ENCODE measurements at regions not wholly inside any gene's neighbourhood (a gene's known extent, or its start where the extent isn't known, plus 50 kb on each side); places are given as distances from the start of the nearest gene placed in this dataset.

DNA sequence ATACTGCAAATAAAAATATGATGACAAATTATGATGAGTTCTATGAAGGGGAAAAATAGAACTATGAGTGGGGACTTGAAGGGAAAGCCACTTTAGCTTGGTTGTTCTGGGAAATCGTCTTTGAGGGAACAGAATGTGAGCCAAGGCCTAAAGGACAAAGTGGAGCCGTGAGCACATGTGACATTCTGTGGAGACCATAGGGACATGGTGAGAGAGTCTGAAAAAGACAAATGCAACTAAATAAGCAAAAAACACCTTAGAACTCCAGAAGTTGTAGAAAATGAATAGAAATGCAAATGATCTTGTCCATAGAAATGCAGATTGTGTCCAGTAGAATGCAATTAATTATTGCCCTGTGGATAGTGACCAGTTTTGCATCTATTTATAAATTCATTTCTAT is 86.8 kb upstream of the ANKRD10 start:
- Histone ChIP-seq H3K9me3 (replicated peaks; ENCODE audit: control insufficient read depth, insufficient read depth, low read length) (no peaks in the 10 kb centered on the region), H3K4me1 (ENCODE audit: control insufficient read depth, extremely low read depth, insufficient read depth, low read length) (peaks cover 10% of the 10 kb centered on the region), H2AFZ (ENCODE audit: low read depth, low read length) (no peak overlapping the region), H3K4me2 (ENCODE audit: insufficient read depth, low read length) (no peak overlapping the region), H3K79me2 (ENCODE audit: control insufficient read depth, insufficient read depth, low read length) (no peaks in the 10 kb centered on the region), H3K9me1 (replicated peaks; ENCODE audit: control insufficient read depth, extremely low read depth, insufficient read depth, low read length) (no peaks in the 10 kb centered on the region), H4K20me1 (replicated peaks; ENCODE audit: control insufficient read depth, extremely low read depth, insufficient read depth, low read length) (no peaks in the 10 kb centered on the region), H3K4me3 (replicated peaks in 1 of 3; ENCODE audit: insufficient read depth in 1 of 3, low read depth in 1 of 3, low read length in 3 of 3) (no peak overlapping the region), H3K27ac (ENCODE audit: insufficient read depth, low read depth, low read length) (no peak overlapping the region), H3K9ac (replicated peaks; ENCODE audit: extremely low read depth, insufficient read depth, low read length) (no peak overlapping the region), H3K36me3 (ENCODE audit: control insufficient read depth in 2 of 2, extremely low read depth in 1 of 2, insufficient read depth in 2 of 2, low read length in 2 of 2) (no peaks in the 10 kb centered on the region), H3K27me3 (ENCODE audit: control insufficient read depth in 2 of 2, insufficient read depth in 2 of 2, low read length in 2 of 2) (peaks cover 6 to 9% of the 10 kb centered on the region in 2 experiments)
- TF ChIP-seq, protein P1, sequence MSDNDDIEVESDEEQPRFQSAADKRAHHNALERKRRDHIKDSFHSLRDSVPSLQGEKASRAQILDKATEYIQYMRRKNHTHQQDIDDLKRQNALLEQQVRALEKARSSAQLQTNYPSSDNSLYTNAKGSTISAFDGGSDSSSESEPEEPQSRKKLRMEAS (IDR thresholded peaks at IDR 0.05; ENCODE audit: insufficient read depth, insufficient read length): no peak
- TF ChIP-seq POLR2AphosphoS5 (IDR thresholded peaks at IDR 0.05; ENCODE audit: insufficient read depth, low read depth, low read length): no peak
- no peak for TF ChIP-seq FOS (IDR thresholded peaks at IDR 0.05; ENCODE audit: borderline replicate concordance, insufficient read depth, low read length)
- TF ChIP-seq EZH2 (IDR thresholded peaks at IDR 0.05; ENCODE audit: borderline replicate concordance, low read depth, low read length, severe bottlenecking): no peak
- no peak for TF ChIP-seq POLR2A (IDR thresholded peaks at IDR 0.05; ENCODE audit: low read depth, low read length)
- TF ChIP-seq MYC (IDR thresholded peaks at IDR 0.05; ENCODE audit: low read depth, low read length): no peak
- TF ChIP-seq JUN (IDR thresholded peaks at IDR 0.05; ENCODE audit: borderline replicate concordance, insufficient read depth, insufficient read length, low read depth): no peak
- TF ChIP-seq, protein P2, sequence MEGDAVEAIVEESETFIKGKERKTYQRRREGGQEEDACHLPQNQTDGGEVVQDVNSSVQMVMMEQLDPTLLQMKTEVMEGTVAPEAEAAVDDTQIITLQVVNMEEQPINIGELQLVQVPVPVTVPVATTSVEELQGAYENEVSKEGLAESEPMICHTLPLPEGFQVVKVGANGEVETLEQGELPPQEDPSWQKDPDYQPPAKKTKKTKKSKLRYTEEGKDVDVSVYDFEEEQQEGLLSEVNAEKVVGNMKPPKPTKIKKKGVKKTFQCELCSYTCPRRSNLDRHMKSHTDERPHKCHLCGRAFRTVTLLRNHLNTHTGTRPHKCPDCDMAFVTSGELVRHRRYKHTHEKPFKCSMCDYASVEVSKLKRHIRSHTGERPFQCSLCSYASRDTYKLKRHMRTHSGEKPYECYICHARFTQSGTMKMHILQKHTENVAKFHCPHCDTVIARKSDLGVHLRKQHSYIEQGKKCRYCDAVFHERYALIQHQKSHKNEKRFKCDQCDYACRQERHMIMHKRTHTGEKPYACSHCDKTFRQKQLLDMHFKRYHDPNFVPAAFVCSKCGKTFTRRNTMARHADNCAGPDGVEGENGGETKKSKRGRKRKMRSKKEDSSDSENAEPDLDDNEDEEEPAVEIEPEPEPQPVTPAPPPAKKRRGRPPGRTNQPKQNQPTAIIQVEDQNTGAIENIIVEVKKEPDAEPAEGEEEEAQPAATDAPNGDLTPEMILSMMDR (IDR thresholded peaks at IDR 0.05; ENCODE audit: extremely low read depth in 1 of 2, insufficient read depth in 1 of 2, low read depth in 1 of 2, low read length in 2 of 2): no peak
- no peak for TF ChIP-seq GATA2 (IDR thresholded peaks at IDR 0.05; ENCODE audit: insufficient read depth, insufficient read length, low read depth, low read length)
- no TSS peak for BruUV-seq (replicated peaks)
- dilution Hi-C loops (cut with MboI; ENCODE audit: extremely low pct_ligation_motif_present, low sequenced_read_pairs) (no loop called here), intact Hi-C loops (cut with micrococcal nuclease) (no loop called here)
- FAIRE-seq: no peak
- ChIA-PET CTCF (no interaction called here), POLR2A (no interaction called here)
- no peak for DNase-seq (ENCODE audit: low read depth, low spot score)

All from endothelial cell of umbilical vein (primary cell).